Activated CD4-positive, alpha-beta T cell treated with anti-CD3 and anti-CD28 coated beads, Interleukin-2, amount 50 U/mL, for 1 hour (primary cell): ENCODE measurements at regions not wholly inside any gene's neighbourhood (a gene's known extent, or its start where the extent isn't known, plus 50 kb on each side); places are given as distances from the start of the nearest gene placed in this dataset.

Experiments
- DNase-seq: peaks from one replicate; pipeline ENCODE4 v3.0.0-alpha.2; 2020

DNA sequence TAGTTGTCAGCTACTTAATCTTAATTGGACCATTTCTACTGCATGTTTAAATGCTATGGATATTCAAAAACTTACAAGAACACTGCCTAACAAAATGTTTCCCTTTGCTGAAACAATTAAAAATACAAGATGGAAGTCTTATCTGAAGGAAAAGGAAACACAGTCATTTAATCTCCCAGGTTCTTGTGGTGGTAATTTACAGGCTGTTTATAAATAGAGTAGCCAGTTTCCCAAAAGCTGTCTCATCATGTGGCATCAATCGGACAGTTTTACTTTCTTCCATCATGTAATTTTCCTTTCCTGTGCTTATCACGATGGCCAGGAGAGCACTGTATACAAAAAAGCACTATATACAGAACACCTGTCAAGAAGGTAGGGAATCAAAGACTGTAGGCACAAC is 368.1 kb downstream of the ZEB2 start:
- DNase-seq = no peak

GRCh38 chr2:144151405-144151804 is 368.5 kb downstream of the ZEB2 start:
- no peak for DNase-seq

- no peak for DNase-seq
Observed at GRCh38 chr2:144147356-144147755, 372.6 kb downstream of the ZEB2 start.

GRCh38 chr2:144146876-144147275 is 373.0 kb downstream of the ZEB2 start:
- no peak for DNase-seq

- DNase-seq = no peak
Observed at GRCh38 chr2:144146076-144146475, 373.8 kb downstream of the ZEB2 start.

- no peak for DNase-seq
Observed at GRCh38 chr2:144143294-144144151, 376.4 kb downstream of the ZEB2 start.

DNA sequence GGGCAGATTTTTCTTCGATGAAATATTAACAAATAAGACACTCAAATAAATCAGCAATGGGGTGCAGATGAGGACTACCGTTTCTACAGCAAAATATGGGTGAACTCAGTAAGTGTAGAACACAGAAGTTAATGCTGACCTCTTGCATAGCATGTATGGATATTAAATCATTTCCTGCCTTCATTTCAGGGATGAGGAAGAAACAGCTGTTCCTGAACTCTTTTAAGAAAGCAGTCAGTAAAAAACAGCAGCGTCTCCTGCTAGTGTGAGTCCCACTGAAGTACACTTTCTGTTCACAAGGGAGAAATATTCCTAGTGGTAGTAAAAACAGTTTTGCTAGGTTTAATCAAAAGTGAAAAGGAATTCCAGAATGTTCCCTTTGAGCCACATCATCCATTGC is 379.0 kb downstream of the ZEB2 start:
- no peak for DNase-seq

GRCh38 chr2:144137705-144138428 is 382.1 kb downstream of the ZEB2 start:
- DNase-seq = no peak

DNA sequence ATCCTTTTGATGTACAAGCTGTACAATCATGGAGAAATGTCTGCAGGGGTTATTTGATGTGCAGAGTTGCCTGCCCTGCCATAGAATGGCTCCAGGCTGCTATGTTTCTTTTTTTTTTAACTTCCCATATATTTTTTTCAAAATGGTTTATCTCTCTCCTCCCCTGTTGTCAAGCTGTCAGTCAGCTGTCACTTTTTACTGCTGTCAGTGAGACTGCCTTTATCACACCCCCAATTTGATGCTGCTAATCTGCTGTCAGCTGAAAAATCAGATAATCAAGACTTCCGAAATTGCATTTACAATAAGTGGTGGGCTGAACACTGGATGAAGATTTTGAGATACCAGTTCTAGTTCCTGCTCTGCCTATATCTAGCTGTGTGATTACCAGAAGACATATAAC is 382.6 kb downstream of the ZEB2 start:
- no peak for DNase-seq

- no peak for DNase-seq
Observed at GRCh38 chr2:144136297-144137010, 383.5 kb downstream of the ZEB2 start.

GRCh38 chr2:144133936-144134665 is 385.8 kb downstream of the ZEB2 start:
- DNase-seq = no peak

GRCh38 chr2:144132357-144132756 is 387.6 kb downstream of the ZEB2 start:
- no peak for DNase-seq

DNA sequence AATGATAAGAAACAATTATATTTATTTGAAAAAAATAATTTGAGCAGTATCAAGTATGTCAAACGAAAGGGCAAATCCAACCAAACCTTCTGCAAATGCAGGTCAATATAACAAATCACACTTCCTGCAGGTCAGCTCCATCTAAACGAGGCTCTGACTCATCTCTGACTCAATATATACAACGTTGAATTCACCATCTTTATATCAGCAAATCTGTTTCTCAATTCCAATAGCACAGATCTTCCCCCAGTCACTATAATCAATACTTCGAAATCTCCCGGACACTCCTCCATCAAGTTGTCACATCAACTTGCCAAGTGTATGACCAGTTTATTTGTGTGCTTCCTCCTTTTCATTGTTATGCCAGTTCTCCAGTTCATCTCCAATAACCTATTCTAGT is 388.9 kb downstream of the ZEB2 start:
- DNase-seq = no peak

DNA sequence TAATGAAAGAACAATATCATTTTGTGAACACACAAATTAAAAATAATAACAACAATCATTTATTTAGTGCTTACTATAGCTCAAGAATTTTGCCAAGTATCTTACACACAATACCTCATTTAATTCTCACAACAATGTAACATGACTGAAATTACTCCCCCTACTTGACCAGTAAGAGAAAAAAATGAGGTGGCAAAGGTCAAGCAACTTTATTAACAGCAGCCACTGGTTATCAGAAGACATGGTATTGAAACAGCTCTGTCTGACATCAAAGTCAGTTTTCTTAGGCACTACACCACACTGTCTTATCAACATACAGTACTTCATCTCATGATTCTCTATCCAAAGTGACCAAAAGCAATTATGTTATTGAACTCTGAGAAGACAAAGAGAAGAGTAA is 389.4 kb downstream of the ZEB2 start:
- DNase-seq = no peak

GRCh38 chr2:144128130-144128746 is 391.7 kb downstream of the ZEB2 start:
- DNase-seq = no peak

DNA sequence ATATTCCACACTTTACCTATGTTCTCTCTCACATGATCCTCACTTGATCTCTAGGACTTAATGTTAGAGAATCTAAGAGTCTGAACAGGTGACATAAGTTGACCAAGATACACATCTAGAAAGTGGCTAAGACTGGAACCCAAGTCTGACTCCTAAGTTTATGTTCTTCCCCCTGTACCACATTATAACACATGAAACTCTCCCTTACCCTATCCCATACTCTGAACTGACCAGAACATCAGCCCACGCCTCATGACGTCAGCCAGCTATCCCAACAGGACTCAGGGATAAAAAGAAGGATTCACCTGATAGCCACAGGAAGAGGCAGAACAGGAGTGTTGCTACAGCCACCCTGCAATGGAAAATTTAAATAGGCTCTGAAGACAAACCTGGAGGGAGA is 392.2 kb downstream of the ZEB2 start:
- no peak for DNase-seq

DNA sequence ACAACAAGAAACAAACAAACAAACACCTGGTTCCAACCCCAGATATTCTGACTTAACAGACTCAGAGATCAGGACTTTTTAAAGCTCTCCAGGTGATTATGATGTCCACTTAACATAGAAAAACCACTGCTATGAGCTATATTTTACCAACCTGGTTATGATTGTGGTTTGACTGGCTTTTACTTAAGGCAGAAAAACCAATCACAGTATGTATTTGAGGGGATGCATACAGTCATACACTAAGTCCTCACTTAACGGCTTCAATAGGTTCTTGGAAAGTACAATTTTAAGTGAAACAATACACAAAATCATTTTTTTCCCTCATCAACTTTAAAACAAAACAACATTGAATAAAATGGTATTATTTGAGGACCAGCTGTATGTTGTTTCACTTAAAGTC is 393.6 kb downstream of the ZEB2 start:
- DNase-seq = no peak

GRCh38 chr2:144125751-144126150 is 394.2 kb downstream of the ZEB2 start:
- DNase-seq = no peak

DNA sequence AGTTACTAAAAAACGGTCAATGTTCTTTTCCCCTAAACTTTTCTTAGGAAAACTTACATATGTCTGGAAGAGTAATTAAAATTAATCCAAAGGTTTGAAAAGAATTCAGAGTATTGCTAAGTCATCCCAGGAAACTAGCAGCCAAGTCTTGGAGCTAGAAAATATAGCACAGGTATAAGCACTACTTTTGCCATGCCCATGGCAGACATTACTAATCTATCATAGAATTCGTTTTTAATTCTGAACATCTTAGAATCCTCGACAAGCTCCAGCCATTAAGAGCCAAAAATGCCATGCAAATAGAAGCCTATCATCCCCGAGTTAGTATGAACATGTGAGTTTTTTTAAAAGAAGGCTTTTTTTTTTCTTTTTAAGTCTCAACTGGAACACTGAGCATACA is 395.0 kb downstream of the ZEB2 start:
- no peak for DNase-seq

DNA sequence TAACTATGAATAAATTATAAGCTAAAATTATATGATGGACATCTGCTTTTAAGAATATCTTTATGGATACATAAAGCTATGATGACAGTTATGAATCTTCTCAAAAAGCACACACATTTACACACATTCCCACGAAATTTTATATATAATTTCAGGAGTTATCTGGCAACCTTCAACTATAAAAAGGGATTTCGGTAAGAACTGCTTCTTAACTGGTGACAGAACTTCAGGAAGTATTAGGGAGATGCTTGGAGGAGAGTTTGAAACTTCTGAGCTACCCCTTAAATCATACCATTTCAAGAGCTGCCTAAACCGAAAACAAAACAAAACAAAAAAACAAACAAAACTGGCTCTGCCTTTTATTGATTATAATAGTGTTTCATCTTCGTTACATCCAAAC is 399.4 kb downstream of the ZEB2 start:
- no peak for DNase-seq

DNA sequence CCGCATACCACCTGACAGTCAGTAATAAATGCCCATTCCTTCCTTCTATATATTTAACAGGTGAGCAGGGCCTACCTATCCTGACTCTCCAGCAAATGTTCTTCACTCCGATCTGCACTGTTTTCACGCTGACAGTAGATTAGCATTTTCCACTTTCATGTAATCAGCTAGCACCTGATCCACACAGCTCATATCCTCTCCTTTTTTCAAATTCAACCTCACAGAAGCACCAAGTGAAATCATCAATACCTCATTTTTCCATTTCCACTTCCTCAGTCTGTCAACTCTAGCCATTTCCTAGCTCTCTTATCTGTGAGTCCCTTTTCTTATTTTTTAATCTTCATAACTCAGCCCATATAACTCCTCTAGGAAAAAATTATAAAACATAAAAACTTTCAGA is 402.8 kb downstream of the ZEB2 start:
- DNase-seq = no peak

GRCh38 chr2:144115739-144116291 is 404.1 kb downstream of the ZEB2 start:
- no peak for DNase-seq
